Sciatic nerve (tissue), 2 donors: ENCODE measurements at regions not wholly inside any gene's neighbourhood (a gene's known extent, or its start where the extent isn't known, plus 50 kb on each side); places are given as distances from the start of the nearest gene placed in this dataset.

Source experiments
- ATAC-seq: fragments of 200-7000 bp; cut with Tn5 transposase; one replicate; pipeline ENCODE4 v1.9.1; 2020; ENCODE audit warnings: mild to moderate bottlenecking, moderate library complexity
- DNase-seq: peaks from one replicate; pipeline ENCODE4 v3.0.0-alpha.2; 2020; ENCODE audit warnings: low spot score
- intact Hi-C: fragments of 100-400 bp; cut with DNase I; formaldehyde crosslinking; loops from one replicate; pipeline ENCODE4 v1.14.2; 2022
- donor health status: DM: no; HTN: no; CAD: no.
- donor health status: DM: no; HTN: no; CAD: no.

GRCh38 chr15:46548989-46549388 is 914.2 kb downstream of the SQOR start:
- ATAC-seq (no peak), DNase-seq (no peak)
- intact Hi-C loops, result no loop called here

DNA sequence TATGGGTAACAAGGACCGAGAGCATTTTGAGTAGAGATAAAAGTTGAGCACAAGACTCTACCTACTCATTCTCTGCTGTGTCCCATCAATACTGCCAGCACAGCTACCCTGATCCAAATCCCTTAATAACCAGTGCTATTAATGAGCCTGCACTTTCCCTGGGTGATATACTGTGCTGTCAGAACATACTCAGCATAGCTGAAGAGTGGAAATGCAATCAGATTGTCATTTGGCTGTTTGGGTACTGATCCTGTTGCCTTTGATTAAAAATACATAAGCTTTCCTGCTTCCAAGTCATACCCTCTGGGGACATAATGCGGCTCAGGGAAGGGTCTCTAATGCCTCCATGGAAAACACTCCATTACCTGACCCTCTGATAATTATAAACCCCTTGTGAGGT is 917.5 kb downstream of the SQOR start:
- no peak for ATAC-seq
- no peak for DNase-seq
- intact Hi-C loops, result no loop called here

DNA sequence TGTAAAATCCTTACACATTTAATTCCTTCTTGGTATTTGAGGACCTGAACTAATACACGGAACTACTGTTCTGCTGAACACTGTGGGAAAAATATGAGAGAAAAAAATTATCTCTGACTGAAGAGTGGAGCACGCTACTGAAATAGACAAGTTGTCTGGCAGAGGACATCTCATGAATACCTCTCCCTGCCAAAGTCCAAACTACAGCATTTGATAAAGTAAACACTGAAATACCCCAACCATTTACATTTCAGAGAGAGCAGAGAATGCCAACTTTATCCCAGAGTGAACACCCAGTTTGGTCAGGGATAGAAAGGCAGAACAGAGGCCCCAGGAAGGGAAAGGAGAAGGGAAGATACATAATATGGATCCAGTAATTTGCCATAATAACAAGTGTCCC is 920.7 kb downstream of the SQOR start:
- intact Hi-C loops, result no loop called here
- ATAC-seq (no peak), DNase-seq (no peak)

GRCh38 chr15:46556010-46556409 is 921.2 kb downstream of the SQOR start:
- intact Hi-C loops, result no loop called here
- no peak for DNase-seq
- no peak for ATAC-seq

DNA sequence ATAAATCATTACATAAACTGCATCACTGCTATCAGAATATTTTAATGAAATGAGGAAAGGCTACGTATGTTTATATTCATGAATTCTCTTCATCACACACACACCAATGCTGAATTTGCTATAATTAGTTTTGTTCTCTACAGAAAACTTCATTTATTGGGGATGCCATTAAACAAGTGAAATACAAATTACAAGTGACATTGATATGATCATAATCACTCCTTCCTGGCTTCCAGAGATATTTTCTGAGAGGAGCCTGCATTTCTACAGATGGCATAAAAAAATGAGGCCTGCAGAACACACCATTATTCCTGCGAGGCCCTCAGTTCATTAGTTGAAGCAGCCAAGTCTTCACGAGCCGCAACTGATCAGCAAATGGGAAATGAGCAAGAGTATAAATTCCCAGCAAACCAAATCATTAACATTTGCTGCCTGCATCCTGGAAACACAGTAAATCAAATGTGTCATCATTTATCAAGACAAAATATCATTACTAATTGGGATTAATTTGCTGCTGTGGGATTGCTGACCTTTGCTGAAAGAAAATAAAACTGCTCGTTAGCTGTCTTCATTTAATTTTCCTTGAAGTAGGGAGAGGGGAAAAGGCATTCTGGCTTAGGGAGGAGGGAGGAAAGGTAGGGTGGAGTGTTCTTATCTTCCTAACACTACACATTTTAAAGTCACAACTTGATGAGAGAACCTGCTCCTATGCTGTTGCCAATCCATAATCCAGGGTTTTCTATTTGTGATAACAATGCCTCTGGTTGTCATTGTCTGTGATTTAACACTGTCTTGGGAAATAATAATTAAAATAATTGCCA is 921.9 kb downstream of the SQOR start:
- no peak for DNase-seq
- no peak for ATAC-seq
- intact Hi-C loops, result no loop called here

GRCh38 chr15:46567968-46568367 is 933.1 kb downstream of the SQOR start:
- no peak for ATAC-seq
- intact Hi-C loops, result no loop called here
- DNase-seq, result no peak

DNA sequence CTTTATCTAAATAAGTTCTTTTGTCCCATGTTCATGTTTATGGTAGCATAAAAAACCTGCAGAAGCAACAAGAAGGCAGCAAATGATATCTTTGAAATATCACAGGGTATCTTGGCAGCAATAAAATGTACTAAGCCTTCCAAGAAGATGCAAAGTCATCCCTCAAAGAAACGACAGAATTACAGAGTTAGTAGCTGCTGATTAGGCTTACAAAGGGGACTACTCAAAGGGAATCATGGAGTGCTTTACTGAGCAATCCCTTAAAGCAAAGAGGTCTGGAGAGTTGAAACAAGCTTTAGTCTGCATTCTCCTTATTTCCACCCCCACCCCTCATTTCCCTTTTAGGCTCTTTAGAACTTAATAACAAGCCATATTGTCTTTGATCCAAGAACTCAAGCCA is 935.0 kb downstream of the SQOR start:
- intact Hi-C loops, result no loop called here
- no peak for DNase-seq
- no peak for ATAC-seq

DNA sequence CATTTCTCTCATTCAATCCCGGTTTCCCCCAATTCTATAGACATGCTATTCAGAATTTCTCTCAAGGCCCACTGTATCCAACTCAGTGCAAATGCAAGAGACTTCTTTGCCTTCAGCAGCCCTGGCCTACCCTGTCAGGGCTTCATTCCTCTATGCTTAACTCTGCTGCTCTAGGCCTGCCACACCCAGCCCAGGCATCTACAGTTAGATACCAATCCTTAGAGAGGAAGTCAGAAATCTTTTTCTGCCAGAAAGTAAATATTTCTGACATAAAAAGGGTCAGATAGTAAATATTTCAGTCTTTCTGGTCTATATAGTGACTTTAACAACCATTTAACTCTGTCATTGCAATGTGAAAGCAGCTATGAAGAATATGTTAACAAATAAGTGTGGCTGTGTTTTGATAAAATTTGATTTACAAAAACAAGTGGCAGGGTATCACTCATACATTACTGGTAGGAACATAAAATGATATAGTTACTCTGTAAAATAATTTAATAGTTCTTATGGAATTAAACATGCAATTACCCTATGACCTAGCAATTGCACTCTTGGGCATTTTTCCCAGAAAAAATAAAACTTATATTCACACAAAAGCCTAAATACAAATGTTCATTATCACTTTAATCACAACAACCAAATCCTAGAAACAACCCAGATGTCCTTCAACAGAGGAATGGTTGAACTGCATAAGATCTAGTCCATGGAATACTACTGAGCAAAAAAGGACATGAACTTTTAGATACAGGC is 942.0 kb downstream of the SQOR start:
- intact Hi-C loops, result no loop called here
- ATAC-seq, result peak; percentile 56
- DNase-seq, result no peak

DNA sequence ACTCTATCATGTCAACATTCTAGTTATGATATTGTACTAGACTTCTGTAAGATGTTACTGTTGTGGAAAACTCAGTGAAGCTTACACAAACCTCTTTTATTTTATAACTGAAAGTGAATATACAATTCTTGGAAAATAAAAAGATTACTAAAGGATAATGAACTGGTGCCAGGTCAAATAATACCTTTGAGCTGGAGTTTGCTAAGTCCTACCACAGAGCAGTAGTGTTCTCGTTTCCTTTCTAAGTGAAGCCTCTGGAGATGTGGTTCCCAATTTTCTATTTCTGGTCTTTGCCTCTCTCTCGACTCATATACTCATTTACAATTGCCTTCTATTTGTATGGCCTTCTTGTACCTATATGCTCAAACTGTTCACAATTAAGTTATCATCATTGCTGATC is 942.9 kb downstream of the SQOR start:
- ATAC-seq, result no peak
- intact Hi-C loops, result no loop called here
- DNase-seq, result no peak

- intact Hi-C loops, result no loop called here
- ATAC-seq (no peak), DNase-seq (no peak)
Observed at GRCh38 chr15:46580487-46580886, 945.7 kb downstream of the SQOR start.

DNA sequence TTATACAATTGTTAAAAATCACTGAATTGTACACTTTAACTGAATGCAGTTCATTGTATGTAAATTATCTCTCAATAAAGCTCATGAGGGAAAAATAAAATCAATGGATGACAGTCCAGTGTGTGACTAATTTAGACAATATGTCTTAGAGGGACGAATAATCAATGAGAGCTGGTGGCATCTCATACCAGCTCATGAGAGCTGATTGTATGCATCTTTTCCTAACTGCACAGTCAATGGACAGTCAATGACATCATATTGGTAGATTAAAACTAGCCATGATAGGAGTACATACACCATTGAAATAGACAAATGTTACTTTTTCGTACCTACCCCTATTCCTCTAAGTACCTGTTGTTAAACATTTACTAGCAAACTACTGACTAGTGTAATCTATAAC is 946.1 kb downstream of the SQOR start:
- no peak for DNase-seq
- intact Hi-C loops, result no loop called here
- ATAC-seq, result no peak

DNA sequence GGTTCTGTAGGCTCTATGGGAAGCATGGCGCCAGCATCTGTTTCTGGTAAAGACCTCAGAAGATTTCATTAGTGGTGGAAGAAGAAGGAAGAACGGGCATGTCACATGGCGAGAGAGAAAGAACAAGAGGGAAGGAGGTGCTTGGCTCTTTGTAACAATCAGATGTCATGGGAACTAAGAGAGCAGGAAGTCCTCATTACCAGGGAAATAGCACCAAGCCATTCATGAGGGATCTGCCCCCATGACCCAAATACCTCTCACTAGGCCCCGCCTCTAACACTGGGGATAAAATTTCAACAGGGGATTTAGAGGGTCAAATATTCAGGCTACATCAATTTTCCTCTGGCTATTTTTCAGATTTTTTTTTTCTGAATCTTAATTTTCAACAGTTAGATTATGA is 954.3 kb downstream of the SQOR start:
- peak; percentile 55 for ATAC-seq
- DNase-seq, result no peak
- intact Hi-C loops, result no loop called here

GRCh38 chr15:46591462-46591861 is 956.6 kb downstream of the SQOR start:
- DNase-seq (no peak), ATAC-seq (no peak)
- intact Hi-C loops, result no loop called here

GRCh38 chr15:46595016-46595415 is 960.2 kb downstream of the SQOR start:
- ATAC-seq, result no peak
- DNase-seq, result no peak
- intact Hi-C loops, result no loop called here

GRCh38 chr15:46607077-46607476 is 972.2 kb downstream of the SQOR start:
- ATAC-seq (no peak), DNase-seq (no peak)
- intact Hi-C loops, result no loop called here

- no peak for ATAC-seq
- intact Hi-C loops, result no loop called here
- no peak for DNase-seq
Observed at GRCh38 chr15:46616033-46616432, 981.2 kb downstream of the SQOR start.

DNA sequence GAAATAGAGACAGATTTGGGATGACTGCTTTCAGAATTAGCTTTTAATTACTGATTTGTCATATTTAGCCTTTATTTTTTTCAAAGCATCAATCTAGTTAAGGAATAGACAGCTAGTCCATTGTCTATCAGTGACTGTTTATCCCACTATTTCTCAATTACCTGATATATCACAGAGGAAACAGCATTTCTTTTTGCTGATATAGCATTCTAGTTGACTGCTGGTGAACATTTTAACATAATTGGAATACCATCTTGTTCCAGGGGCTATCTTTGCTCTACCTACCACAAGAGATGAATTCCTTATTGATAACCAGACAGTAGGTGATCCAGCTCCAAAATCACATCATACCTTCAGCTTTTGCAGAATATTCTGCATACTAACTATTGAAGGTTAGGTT is 982.7 kb downstream of the SQOR start:
- no peak for DNase-seq
- ATAC-seq, result no peak
- intact Hi-C loops, result no loop called here

DNA sequence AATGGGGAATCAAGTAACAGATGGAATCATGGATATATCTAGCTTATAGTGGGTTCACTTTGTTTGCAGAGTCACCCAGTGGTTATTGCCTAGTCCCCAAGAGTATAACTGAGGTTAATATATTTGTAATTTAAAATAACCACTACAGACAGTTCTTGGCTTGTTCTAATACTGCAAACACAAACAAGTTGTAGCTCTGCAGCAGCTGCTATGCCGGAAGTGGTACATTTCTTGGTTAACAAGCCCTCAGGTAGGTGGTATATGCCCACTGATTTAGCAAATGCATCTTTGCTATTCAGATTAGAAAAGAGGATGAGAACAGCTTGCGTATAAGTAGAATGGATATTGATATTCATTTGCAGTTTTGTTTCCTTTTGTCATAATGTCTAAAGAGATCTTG is 984.2 kb downstream of the SQOR start:
- intact Hi-C loops, result no loop called here
- ATAC-seq (no peak), DNase-seq (no peak)

DNA sequence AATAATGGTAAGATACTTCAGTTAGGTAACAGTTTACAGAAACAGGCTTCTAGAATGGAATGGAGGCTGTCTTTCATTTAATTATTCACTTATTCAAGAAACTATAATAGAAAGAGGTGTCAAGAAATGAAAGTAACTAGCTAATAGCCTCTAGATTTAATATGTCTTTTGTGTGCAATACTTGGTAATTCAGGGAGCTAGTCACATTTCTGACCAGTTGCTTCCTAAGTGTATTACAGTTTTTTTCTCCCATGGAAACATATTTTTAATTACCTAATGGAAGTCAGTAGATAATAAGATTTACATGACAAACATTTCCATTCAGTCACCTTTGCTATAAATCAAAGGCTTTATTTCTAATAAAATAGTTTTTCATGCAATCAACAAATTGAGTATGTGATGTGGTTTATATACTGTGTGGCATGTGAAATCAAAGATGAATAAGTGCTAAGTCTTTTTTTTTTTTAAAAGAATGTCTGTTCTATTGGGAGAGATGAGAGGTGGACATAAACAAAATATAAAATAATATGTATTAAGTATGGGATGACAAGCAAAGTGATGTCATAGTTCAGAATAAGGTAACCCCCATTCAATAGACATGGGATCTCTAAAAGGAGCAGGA is 985.7 kb downstream of the SQOR start:
- DNase-seq (no peak), ATAC-seq (no peak)
- intact Hi-C loops, result no loop called here

- ATAC-seq (no peak), DNase-seq (no peak)
- intact Hi-C loops, result no loop called here
Observed at GRCh38 chr15:46622851-46623250, 988.0 kb downstream of the SQOR start.
